H1 (cell line): ENCODE measurements at regions not wholly inside any gene's neighbourhood (a gene's known extent, or its start where the extent isn't known, plus 50 kb on each side); places are given as distances from the start of the nearest gene placed in this dataset.

Source experiments
- CTCF ChIA-PET: fragments of 300-600 bp; sonication (Branson Sonifier 250); formaldehyde crosslinking; loops from one replicate; lab custom pipeline; 2021; ENCODE audit not compliant: partially characterized antibody; lab: Charles Lee
- POLR2A ChIA-PET: fragments of 300-600 bp; sonication (Branson Sonifier 250); formaldehyde crosslinking; loops from one replicate; lab custom pipeline; 2021; ENCODE audit warnings: inconsistent platforms; ENCODE audit not compliant: partially characterized antibody; lab: Charles Lee
- DNase-seq, 2 experiments: peaks; one replicate each; pipeline versions ENCODE4 v3.0.0 to v3.0.0-alpha.2; 2010 to 2022; ENCODE audit warnings: low spot score in 2 of 2, low read depth in 1 of 2, mixed read lengths in 1 of 2
- FAIRE-seq: peaks from 2 replicates; lab custom pipeline; 2011; peaks lifted over from hg19 to GRCh38; lab: Jason Lieb, UNC
- H2AFZ ChIP-seq: 2 replicates; pipeline ENCODE4 v1.8.1; 2012; ENCODE audit warnings: low read length, inconsistent platforms
- H2AK5ac ChIP-seq: 2 replicates; pipeline ENCODE4 v1.6.1; 2013; ENCODE audit warnings: low read depth, low read length
- H2BK120ac ChIP-seq: replicated peaks from 2 replicates; pipeline ENCODE3; 2013; ENCODE audit warnings: low read depth, low read length, inconsistent platforms
- H2BK12ac ChIP-seq: 2 replicates; pipeline ENCODE4 v1.6.1; 2013; ENCODE audit warnings: low read depth, low read length
- H2BK15ac ChIP-seq: 2 replicates; pipeline ENCODE4 v1.6.1; 2013; ENCODE audit warnings: low read length
- H2BK20ac ChIP-seq: 2 replicates; pipeline ENCODE4 v1.6.1; 2013; ENCODE audit warnings: low read length
- H2BK5ac ChIP-seq: 2 replicates; pipeline ENCODE4 v1.6.1; 2013; ENCODE audit warnings: low read depth, low read length
- H3K14ac ChIP-seq: 2 replicates; pipeline ENCODE4 v1.6.1; 2013; ENCODE audit warnings: inconsistent platforms; ENCODE audit not compliant: insufficient read length
- H3K18ac ChIP-seq: 2 replicates; pipeline ENCODE4 v1.6.1; 2013; ENCODE audit warnings: low read length; ENCODE audit errors: extremely low read depth
- H3K23ac ChIP-seq: 2 replicates; pipeline ENCODE4 v1.6.1; 2013; ENCODE audit warnings: inconsistent platforms; ENCODE audit not compliant: insufficient read length
- H3K23me2 ChIP-seq: 2 replicates; pipeline ENCODE4 v1.6.1; 2013; ENCODE audit warnings: low read depth, low read length
- H3K27ac ChIP-seq: 2 replicates; pipeline ENCODE4 v1.6.1; 2011; ENCODE audit warnings: low read depth, low read length, inconsistent platforms
- H3K27me3 ChIP-seq, 4 experiments: replicated peaks in 1 of 4; 1 replicate in 1 of 4; 2 replicates in 3 of 4; pipeline versions ENCODE4 v1.6.1 to v1.8.1; 2011 to 2013; ENCODE audit warnings: low read length in 3 of 4, mild to moderate bottlenecking in 3 of 4, inconsistent platforms in 2 of 4, mixed read lengths in 2 of 4, moderate library complexity in 1 of 4; ENCODE audit not compliant: control insufficient read depth in 3 of 4, insufficient read depth in 3 of 4; ENCODE audit errors: extremely low read depth in 1 of 4
- H3K36me3 ChIP-seq, 4 experiments: 2 replicates each; pipeline versions ENCODE4 v1.6.1 to v1.8.1; 2011 to 2013; ENCODE audit warnings: mild to moderate bottlenecking in 4 of 4, low read length in 3 of 4, moderate library complexity in 2 of 4, control low read depth in 1 of 4, inconsistent platforms in 1 of 4; ENCODE audit not compliant: insufficient read depth in 4 of 4, control insufficient read depth in 2 of 4
- H3K4ac ChIP-seq: replicated peaks from 2 replicates; pipeline ENCODE3; 2013; ENCODE audit warnings: low read length, low read depth, mixed read lengths, inconsistent platforms; ENCODE audit not compliant: insufficient read length
- H3K4me1 ChIP-seq, 4 experiments: replicated peaks in 1 of 4; 1 replicate in 1 of 4; 2 replicates in 3 of 4; pipeline versions ENCODE4 v1.6.1 to v1.8.1; 2011 to 2013; ENCODE audit warnings: low read length in 3 of 4, inconsistent platforms in 2 of 4, mixed read lengths in 1 of 4; ENCODE audit not compliant: insufficient read depth in 4 of 4, control insufficient read depth in 3 of 4
- H3K4me2 ChIP-seq, 2 experiments: 2 replicates each; pipeline versions ENCODE4 v1.6.1 to v1.8.1; 2011 to 2013; ENCODE audit warnings: low read depth in 2 of 2, low read length in 2 of 2, control low read depth in 1 of 2, inconsistent platforms in 1 of 2, mild to moderate bottlenecking in 1 of 2; ENCODE audit not compliant: insufficient read depth in 1 of 2
- H3K4me3 ChIP-seq, 4 experiments: fragments of 200-600, 300-600 bp in 1 of 4; sonication (generic), shearing (Covaris generic), sonication (Bioruptor Twin) in 1 of 4; 2 replicates each; pipeline versions ENCODE4 v1.5.1 to v1.8.1; 2011 to 2016; ENCODE audit warnings: low read length in 4 of 4, low read depth in 3 of 4, control low read depth in 2 of 4, inconsistent platforms in 2 of 4, mild to moderate bottlenecking in 2 of 4, mixed read lengths in 1 of 4, moderate library complexity in 1 of 4; ENCODE audit not compliant: insufficient read depth in 2 of 4; ENCODE audit errors: extremely low read depth in 1 of 4
- H3K56ac ChIP-seq: replicated peaks from 2 replicates; pipeline ENCODE3; 2013; ENCODE audit warnings: low read depth, mild to moderate bottlenecking, mixed read lengths, low read length, inconsistent platforms; ENCODE audit not compliant: insufficient read length
- H3K79me1 ChIP-seq: 2 replicates; pipeline ENCODE4 v1.6.1; 2013; ENCODE audit warnings: low read depth, low read length, control low read depth
- H3K79me2 ChIP-seq, 2 experiments: 2 replicates each; pipeline versions ENCODE4 v1.6.1 to v1.8.1; 2012 to 2013; ENCODE audit warnings: low read length in 2 of 2, mild to moderate bottlenecking in 2 of 2, inconsistent platforms in 1 of 2; ENCODE audit not compliant: insufficient read depth in 2 of 2, control insufficient read depth in 1 of 2
- H3K9ac ChIP-seq, 4 experiments: replicated peaks in 1 of 4; 1 replicate in 1 of 4; 2 replicates in 3 of 4; pipeline versions ENCODE4 v1.6.1 to v1.8.1; 2011 to 2013; ENCODE audit warnings: low read depth in 3 of 4, low read length in 3 of 4, control low read depth in 2 of 4, mild to moderate bottlenecking in 2 of 4, moderate library complexity in 2 of 4, inconsistent platforms in 1 of 4; ENCODE audit errors: extremely low read depth in 1 of 4
- H3K9me3 ChIP-seq, 2 experiments: 2 replicates each; pipeline versions ENCODE4 v1.6.1 to v1.8.1; 2012 to 2013; ENCODE audit warnings: mild to moderate bottlenecking in 2 of 2, moderate library complexity in 2 of 2, control low read depth in 1 of 2, inconsistent platforms in 1 of 2, low read depth in 1 of 2, low read length in 1 of 2, mixed read lengths in 1 of 2; ENCODE audit not compliant: insufficient read depth in 2 of 2
- H4K20me1 ChIP-seq, 2 experiments: replicated peaks in 1 of 2; 2 replicates each; pipeline versions ENCODE3 to v1.8.1; 2011 to 2013; ENCODE audit warnings: inconsistent platforms in 2 of 2, low read length in 2 of 2, mild to moderate bottlenecking in 1 of 2; ENCODE audit not compliant: insufficient read depth in 2 of 2, control insufficient read depth in 1 of 2
- H4K5ac ChIP-seq: 2 replicates; pipeline ENCODE4 v1.6.1; 2013; ENCODE audit warnings: low read length, low read depth, mixed read lengths, inconsistent platforms; ENCODE audit not compliant: insufficient read length
- H4K8ac ChIP-seq: 2 replicates; pipeline ENCODE4 v1.8.0; 2013; ENCODE audit warnings: mild to moderate bottlenecking, moderate library complexity, low read length, inconsistent platforms; ENCODE audit not compliant: insufficient read depth; ENCODE audit errors: extremely low read depth
- H4K91ac ChIP-seq: replicated peaks from 2 replicates; pipeline ENCODE3; 2013; ENCODE audit warnings: low read length, mixed read lengths, inconsistent platforms; ENCODE audit not compliant: insufficient read length
- CBX8 ChIP-seq: fragments of 300-800, 300-1000 bp; sonication (generic); IDR thresholded peaks from 2 replicates; pipeline ENCODE4 v1.7.1; 2016; ENCODE audit warnings: low read depth, low read length, borderline replicate concordance
- CEBPB ChIP-seq: IDR thresholded peaks from 2 replicates; pipeline ENCODE4 v1.6.1; 2012; ENCODE audit warnings: low read depth, low read length
- JUN ChIP-seq: IDR thresholded peaks from 2 replicates; pipeline ENCODE4 v1.6.1; 2011; ENCODE audit warnings: low read depth, mild to moderate bottlenecking, improper control_type of control experiment, low read length
- MAFK ChIP-seq: IDR thresholded peaks from 2 replicates; pipeline ENCODE4 v1.6.1; 2012; ENCODE audit warnings: low read depth, mild to moderate bottlenecking, improper control_type of control experiment, low read length
- NANOG ChIP-seq: IDR thresholded peaks from 2 replicates; pipeline ENCODE4 v1.6.1; 2011; ENCODE audit warnings: low read length, low read depth, mild to moderate bottlenecking, inconsistent platforms; ENCODE audit not compliant: insufficient read depth, poor library complexity, severe bottlenecking
- NRF1 ChIP-seq: IDR thresholded peaks from 2 replicates; pipeline ENCODE4 v1.6.1; 2011; ENCODE audit warnings: mild to moderate bottlenecking, low read depth, low read length, improper control_type of control experiment
- POU5F1 ChIP-seq: IDR thresholded peaks from 2 replicates; pipeline ENCODE4 v1.6.1; 2011; ENCODE audit warnings: low read depth, mild to moderate bottlenecking, low read length, moderate library complexity
- RXRA ChIP-seq: IDR thresholded peaks from 2 replicates; pipeline ENCODE4 v1.6.1; 2011; ENCODE audit warnings: low read depth, mild to moderate bottlenecking, low read length, moderate library complexity; ENCODE audit not compliant: insufficient read depth
- SAP30 ChIP-seq: fragments of 300-600 bp; sonication (generic); IDR thresholded peaks from 2 replicates; pipeline ENCODE4 v1.7.1; 2012; ENCODE audit warnings: low read length, moderate library complexity, mild to moderate bottlenecking, inconsistent platforms; ENCODE audit not compliant: insufficient read depth, insufficient replicate concordance
- SIN3A ChIP-seq, 2 experiments: IDR thresholded peaks in 1 of 2; conservative IDR thresholded peaks in 1 of 2; 2 replicates each; pipeline ENCODE4 v1.6.1; 2011 to 2012; ENCODE audit warnings: low read length in 2 of 2, improper control_type of control experiment in 1 of 2, low read depth in 1 of 2, mild to moderate bottlenecking in 1 of 2
- SUZ12 ChIP-seq: fragments of 200-600 bp; sonication (generic); IDR thresholded peaks from 2 replicates; pipeline ENCODE4 v1.6.1; 2012; ENCODE audit warnings: mild to moderate bottlenecking, inconsistent platforms, low read length, moderate library complexity, mixed read lengths
- WGBS, 2 experiments: shearing (Covaris generic) in 1 of 2; methylation state at CpG; one replicate each; pipeline versions ENCODE4 v1.1.6 to v1.1.7; 2013 to 2015; ENCODE audit warnings: low lambda C conversion rate in 2 of 2, mixed read lengths in 2 of 2, inconsistent platforms in 1 of 2, low coverage in 1 of 2, missing lambda C conversion rate in 1 of 2; ENCODE audit not compliant: insufficient replicate concordance in 2 of 2, insufficient coverage in 1 of 2, insufficient read length in 1 of 2; ENCODE audit errors: extremely low coverage in 1 of 2, missing lambda C conversion rate in 1 of 2; 5-methylcytosine and 5-hydroxymethylcytosine counted together
- TF ChIP-seq, protein P1 (sequence below): IDR thresholded peaks from 2 replicates; pipeline ENCODE4 v1.6.1; 2012; ENCODE audit warnings: inconsistent platforms
- TF ChIP-seq, protein P2 (sequence below): IDR thresholded peaks from 2 replicates; pipeline ENCODE4 v1.6.1; 2011; ENCODE audit warnings: low read depth, mild to moderate bottlenecking, low read length; ENCODE audit not compliant: insufficient read depth

DNA sequence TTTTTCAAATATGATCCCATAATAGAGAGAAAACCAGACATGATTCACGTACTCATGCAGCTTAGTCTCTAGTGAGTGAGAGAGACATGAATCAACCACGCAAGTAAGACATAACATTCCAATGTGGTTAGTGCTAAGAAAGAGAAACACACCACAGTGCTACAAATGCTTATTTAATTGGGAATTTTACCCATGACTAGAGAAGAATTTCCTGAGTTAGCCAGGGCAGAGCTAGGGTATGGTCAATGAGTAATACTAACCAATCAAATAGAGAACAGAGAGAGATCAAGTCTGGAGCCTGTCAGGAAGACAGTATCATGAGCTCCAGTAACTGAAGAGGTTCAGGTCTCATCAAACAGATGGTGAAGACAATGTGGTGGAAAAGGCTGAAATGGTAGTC lies 495.2 kb downstream of the PDGFC start:
- 0 out of 2 replicates have a peak overlapping the region, but pooled peaks have one; percentile 22 for H2AFZ ChIP-seq
- H2BK20ac ChIP-seq, result no peak overlapping the region
- H3K36me3 ChIP-seq, result no peaks in the 10 kb centered on the region
- CTCF ChIA-PET, result interaction anchor here (0.8 to 2.5 kb wide), 8 partner anchors 18 to 493 kb away, joined by 3 to 14 read pairs (median 3); no protein-coding TSS in a partner anchor
- H3K14ac ChIP-seq, result no peak overlapping the region
- no peak overlapping the region for H2AK5ac ChIP-seq
- H3K27me3 ChIP-seq, result no peaks in the 10 kb centered on the region
- no peaks in the 10 kb centered on the region for H4K20me1 ChIP-seq
- H3K4me1 ChIP-seq, result no peaks in the 10 kb centered on the region
- H3K4me3 ChIP-seq, result no peak overlapping the region
- no peak overlapping the region for H2BK15ac ChIP-seq
- DNase-seq, result no peak
- no peak overlapping the region for H4K91ac ChIP-seq
- H3K9ac ChIP-seq, result no peak overlapping the region
- H3K23me2 ChIP-seq, result no peaks in the 10 kb centered on the region
- no peak overlapping the region for H3K56ac ChIP-seq
- WGBS, 2 experiments, result 88% methylated on average over 2 of the region's 2 CpGs; no CpG with 5 or more reads in 1 of the 2 experiments
- no peak overlapping the region for H2BK12ac ChIP-seq
- H3K4me2 ChIP-seq, result no peak overlapping the region
- no peak overlapping the region for H2BK5ac ChIP-seq
- H3K9me3 ChIP-seq, result no peaks in the 10 kb centered on the region
- FAIRE-seq, result no peak
- H3K79me2 ChIP-seq, result no peaks in the 10 kb centered on the region
- no peak overlapping the region for H2BK120ac ChIP-seq
- no peak overlapping the region for H3K4ac ChIP-seq
- H3K23ac ChIP-seq, result no peak overlapping the region
- POLR2A ChIA-PET, result no interaction called here
- no peak overlapping the region for H4K5ac ChIP-seq
- no peaks in the 10 kb centered on the region for H3K79me1 ChIP-seq
- no peak overlapping the region for H4K8ac ChIP-seq
- no peak overlapping the region for H3K18ac ChIP-seq
- no peak overlapping the region for H3K27ac ChIP-seq
- TF ChIP-seq, protein P1, sequence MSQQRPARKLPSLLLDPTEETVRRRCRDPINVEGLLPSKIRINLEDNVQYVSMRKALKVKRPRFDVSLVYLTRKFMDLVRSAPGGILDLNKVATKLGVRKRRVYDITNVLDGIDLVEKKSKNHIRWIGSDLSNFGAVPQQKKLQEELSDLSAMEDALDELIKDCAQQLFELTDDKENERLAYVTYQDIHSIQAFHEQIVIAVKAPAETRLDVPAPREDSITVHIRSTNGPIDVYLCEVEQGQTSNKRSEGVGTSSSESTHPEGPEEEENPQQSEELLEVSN, result no peak
- TF ChIP-seq SUZ12 (no peak), RXRA (no peak), MAFK (no peak), CEBPB (no peak), NRF1 (no peak), SIN3A (conservative IDR thresholded peaks at IDR 0.05 in 1 of 2, IDR thresholded peaks at IDR 0.05 in 1 of 2; ENCODE audit: low read depth in 1 of 2, low read length in 2 of 2) (no peak), NANOG (no peak), SAP30 (no peak), POU5F1 (no peak), JUN (no peak), CBX8 (no peak)
- TF ChIP-seq, protein P2, sequence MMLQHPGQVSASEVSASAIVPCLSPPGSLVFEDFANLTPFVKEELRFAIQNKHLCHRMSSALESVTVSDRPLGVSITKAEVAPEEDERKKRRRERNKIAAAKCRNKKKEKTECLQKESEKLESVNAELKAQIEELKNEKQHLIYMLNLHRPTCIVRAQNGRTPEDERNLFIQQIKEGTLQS, result no peak
